HG02642 (cell line): ENCODE measurements at regions not wholly inside any gene's neighbourhood (a gene's known extent, or its start where the extent isn't known, plus 50 kb on each side); places are given as distances from the start of the nearest gene placed in this dataset.
"Not testable (repeated sequence)": the region's sequence is repeated elsewhere in the genome, so short reads cannot be mapped to it uniquely, and the experiment has no call there.

Experiments used
- ATAC-seq: cut with Tn5 transposase; IDR thresholded peaks from one replicate; pipeline ENCODE4 v1.9.1; 2021; ENCODE audit warnings: mild to moderate bottlenecking; ENCODE audit not compliant: unreplicated experiment, poor library complexity

DNA sequence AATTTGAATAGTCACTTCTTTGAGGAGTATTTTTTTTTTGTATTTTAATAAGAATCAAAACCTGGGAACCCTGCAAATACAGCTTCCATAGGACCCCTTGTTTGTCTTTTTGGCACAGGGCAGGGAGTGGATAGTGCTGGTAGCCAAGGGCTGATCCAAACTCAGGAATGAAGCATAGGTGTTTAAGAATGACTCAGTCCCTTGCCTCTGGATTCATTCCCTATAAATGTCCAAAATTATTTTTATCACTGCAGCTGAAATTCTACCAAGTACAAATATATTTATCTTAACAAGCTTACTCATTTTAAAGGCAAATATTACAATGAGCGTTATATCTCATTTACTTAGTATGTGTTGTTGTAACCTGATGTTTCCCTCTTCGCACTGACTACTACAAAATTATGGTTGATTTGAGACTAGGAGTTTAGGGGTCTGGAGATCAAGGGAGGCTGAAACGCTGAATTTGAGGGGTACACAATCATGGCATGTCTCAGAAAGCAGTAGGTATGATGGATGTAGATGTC, 278.6 kb upstream of the LYPLAL1 start:
- ATAC-seq: no peak

DNA sequence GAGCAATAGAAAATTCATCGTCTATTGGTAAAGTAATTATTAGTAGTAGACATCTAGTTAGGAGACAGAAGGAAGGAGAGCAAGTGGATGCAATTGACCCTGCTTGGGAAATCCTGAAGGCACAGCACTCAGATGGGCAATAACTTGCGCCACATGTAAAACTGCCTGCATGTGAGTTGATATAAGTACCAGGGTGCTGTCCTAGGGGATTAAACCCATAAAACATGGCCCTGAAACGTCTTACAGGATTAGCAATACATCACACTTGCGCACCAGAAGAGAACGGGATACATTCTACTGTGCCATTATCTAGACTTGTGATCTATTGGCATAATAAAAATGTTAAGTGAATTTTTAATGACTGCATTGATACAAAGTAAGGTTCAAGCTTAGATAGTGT, 277.5 kb upstream of the LYPLAL1 start:
- ATAC-seq: no peak

DNA sequence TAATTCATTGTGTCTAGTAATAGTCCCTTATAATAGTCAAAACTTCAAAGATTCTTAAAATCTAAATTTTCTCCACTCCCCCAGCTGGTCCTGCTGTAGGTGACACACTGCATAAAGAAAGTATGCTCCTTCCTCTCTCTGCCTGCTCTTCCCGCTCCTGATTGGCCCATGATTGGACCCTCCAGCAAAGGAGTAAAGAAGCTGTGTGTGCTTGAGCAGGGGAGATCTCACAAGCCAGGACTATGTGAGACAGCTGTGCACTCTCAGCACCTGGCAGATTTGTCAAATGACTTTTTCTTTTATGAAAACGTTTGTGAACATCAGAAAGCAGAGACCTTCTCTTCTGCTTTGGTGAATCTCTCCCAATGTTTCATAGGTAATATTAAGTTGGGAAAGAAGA, 274.8 kb upstream of the LYPLAL1 start:
- no peak for ATAC-seq

DNA sequence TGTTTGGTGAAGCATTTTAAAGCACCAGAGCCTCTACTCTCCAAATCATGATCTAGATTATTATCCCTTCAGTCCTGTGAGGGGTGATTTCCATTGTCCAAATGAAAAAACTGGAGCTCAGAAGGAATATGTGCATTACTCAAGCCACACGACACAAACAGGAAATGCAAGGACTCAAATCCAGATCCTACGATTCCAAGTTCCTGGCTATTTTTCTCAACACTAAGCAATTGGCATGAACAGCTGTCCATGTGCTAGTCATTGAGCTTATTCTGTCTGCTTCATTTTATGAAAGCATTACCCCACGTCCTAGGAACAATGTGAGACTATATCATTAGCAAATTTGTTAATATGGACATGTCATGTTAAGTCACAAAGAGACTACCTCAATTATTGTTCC, 273.1 kb upstream of the LYPLAL1 start:
- no peak for ATAC-seq

DNA sequence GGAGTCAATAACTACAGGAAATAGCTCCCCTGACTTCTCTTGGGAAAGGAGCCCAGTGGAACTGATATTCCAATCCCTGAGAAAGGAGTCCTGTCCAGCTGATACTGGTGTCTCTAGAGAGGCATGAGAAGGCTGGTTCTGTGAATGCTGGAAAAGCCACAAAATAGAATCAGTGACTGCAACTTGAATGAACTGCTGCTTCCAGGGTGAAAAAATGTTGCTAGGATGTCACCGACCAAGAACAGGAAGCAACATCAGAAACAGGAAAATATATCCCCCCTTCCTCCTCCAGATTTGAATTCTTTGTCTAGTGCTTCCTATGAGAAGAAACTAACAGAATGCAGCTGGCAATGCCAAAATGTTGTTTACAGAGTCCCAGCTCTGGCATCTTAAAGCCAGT, 269.3 kb upstream of the LYPLAL1 start:
- no peak for ATAC-seq

DNA sequence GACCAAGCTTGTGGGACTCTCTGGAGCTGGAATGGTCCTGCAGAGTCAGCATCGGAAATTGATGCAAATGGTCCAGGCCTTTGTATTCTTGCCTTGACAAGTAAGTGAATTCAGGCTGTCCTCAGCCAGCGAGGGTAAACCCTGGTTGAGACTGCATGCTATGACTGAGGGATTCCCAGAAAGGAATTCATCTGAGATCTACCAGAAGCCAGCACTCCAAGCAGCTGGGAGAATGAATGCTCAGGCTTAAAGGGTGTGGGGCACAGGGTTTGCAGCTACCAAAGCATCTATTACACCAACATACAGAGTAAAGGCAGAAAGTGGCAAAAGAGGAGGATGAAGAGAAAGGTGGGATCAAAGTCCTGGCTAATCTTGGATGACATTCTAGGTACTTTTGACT, 257.0 kb upstream of the LYPLAL1 start:
- ATAC-seq: no peak

DNA sequence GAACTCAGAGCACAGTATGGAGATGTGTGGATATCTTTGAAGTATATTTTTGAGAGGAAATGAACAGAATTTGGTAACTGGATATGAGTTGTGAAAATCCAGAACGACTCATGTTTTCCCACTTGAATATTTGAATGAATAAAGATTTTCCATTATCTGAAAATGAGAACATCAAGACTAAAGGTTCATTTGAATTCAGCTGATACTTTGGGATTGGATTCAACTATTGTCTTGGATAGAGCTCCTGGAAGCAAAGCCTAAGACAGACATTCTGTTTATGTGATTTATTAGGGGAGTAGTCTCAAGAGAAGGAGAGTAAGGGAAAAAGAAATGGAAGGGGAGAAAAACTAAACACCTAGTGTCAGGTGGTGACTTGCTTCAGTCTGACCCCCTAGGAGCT, 256.0 kb upstream of the LYPLAL1 start:
- no peak for ATAC-seq

DNA sequence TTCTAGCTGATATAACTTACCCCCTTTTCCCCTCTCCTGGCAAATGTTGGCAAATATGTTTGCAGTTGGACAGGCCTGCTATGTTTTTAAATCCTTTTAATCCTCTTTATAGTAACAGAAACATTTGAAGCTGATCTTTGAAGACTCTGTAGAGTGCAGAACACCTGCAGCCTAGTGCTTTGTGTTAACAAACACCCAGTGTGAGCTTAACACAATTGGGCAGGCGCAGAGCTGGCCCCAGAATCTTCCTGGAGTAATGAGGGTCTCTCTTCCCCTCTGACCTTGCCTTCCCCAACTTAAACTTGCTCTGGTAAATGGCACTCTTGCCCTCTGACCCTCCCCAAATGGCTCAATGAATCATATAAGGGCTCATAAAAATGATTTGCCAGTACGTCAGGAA, 247.9 kb upstream of the LYPLAL1 start:
- no peak for ATAC-seq

DNA sequence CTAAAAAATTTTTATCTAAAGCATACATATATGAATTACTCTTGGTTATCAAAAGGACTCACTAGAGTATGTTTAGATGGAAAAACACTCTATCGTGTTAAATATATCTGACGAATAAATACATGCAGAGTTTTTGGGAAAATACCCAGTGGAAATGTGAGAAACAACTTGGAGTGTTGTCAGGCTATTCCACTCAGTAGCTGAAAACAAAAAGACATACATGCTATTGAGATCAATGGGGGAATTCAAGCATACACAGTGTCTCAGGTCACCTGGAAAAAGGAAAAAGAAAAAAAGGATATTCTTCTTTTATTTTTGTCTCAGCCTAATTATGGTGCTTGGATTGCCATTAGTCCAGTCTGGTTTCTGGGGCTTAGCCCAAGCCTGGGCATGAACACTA, 247.0 kb upstream of the LYPLAL1 start:
- no peak for ATAC-seq

DNA sequence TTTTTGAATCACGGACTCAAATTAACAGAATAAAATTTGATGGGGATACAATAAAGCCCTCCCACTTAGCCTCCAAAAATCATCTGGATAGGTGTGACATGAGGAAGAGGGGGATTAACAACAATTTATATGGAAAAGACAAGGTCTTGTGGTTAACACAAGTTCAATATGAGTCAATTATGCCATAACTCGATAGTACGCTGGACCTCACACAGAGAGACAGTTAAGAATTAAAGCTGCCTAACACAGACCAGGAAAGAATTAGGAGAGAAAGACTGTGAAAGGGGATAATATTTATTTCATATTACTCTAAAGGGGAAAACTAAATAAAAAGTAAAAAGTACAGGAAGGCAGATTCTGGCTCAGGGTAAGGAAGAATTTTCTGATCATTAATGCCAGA, 243.7 kb upstream of the LYPLAL1 start:
- no peak for ATAC-seq

DNA sequence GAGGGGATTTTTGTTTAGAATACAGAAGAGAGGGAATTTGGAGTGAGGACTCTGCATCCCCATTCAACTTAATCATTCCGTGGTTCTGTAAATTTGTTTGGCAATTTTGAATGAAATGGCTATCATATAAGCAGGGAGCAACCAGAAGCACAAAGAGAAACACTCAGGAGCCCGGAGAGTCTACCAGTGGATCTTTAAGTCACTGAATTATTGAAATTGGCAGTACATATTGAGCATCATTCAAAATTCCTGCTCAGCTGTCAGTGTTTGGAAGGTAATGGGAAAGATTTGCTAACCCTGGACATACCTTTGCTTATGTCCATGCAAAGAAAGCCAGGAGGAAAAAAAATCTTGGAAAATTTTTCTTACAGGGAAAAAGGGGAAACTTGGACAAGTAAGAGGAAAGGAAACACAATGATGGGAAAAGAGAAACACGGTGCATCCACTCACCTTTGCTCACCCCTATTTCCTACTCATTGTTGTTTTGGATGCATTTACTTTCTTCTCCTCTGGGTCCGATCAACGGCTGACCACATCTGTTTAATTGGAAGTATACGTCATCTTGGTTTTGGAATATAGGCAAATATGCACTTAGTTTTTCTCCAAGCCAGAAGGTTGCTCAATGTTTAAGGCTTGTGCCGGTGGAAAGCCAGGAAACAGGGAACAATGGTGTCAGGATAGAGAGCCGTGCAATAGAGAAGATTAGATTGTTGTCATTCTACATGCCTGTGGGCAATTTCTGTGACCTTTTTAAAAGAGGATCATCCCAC, 243.0 kb upstream of the LYPLAL1 start:
- ATAC-seq: no peak

DNA sequence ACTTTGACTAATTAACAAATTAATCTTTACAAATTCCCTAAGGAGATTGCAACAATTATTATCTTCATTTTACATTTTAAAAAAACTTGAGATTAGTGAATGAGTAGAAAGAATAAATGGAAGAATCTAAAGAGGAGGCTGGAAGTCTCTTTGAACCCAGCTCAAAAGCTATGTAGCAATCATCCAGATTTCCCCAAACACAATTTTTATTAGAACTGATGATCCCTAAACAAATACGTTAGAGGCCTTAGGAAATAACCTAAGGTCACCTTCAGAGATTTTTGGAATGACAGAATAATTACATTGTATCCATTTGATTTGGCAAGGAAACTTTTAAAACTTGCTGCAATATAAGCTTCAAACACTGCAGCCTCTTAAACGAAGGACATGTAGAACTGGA, 242.4 kb upstream of the LYPLAL1 start:
- no peak for ATAC-seq

DNA sequence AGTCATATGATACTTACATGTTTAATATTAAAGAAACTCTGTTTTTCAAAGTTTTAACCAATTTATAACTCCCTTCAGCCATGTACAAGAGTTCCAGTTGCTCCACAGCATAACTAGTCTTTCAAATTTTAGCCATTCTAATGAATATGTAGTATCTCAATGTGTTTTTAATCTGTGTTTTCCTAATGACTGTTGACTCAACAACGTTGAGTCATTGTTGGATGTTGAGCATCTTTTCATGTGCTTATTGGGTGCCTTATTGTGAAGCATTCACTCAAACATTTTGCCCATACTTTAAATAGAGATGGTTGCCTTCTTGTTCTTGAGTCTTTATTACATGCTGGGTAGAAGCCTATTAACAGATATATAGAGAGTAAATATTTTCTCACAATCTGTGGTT, 240.2 kb upstream of the LYPLAL1 start:
- ATAC-seq: no peak

DNA sequence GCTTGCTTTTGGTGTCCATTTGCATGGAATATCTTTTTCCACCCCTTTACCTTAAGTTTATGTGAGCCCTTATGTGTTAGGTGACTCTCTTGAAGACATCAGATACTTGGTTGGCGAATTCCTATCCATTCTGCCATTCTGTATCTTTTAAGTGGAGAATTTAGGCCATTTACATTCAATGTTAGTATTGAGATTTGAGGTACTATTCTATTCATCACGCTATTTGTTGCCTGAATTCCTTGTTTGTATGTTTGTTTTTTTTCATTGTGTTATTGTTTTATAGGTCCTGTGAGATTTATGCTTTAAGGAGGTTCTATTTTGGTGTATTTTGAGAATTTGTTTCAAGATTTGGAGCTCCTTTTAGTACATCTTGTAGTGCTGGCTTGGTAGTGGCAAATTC, 238.3 kb upstream of the LYPLAL1 start:
- not testable (repeated sequence) for ATAC-seq

DNA sequence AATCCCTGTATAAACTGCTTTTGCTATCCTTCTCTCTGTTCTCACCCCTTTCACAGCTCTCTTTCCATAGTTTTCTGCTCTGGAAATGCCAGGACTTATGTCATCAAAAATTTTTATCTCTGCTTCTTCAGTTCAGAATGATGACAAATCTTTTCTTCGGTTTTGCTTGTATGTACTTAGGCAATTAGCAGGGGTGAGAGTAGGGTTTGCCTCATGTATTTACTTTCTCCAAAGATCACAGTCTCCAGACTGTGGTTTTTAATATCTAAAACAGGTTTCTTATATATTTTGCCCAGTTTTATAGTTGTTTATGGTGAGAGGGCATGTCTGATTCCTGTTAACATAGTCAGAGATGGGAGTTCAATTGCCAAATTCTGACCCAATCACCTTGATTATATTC, 235.4 kb upstream of the LYPLAL1 start:
- no peak for ATAC-seq

DNA sequence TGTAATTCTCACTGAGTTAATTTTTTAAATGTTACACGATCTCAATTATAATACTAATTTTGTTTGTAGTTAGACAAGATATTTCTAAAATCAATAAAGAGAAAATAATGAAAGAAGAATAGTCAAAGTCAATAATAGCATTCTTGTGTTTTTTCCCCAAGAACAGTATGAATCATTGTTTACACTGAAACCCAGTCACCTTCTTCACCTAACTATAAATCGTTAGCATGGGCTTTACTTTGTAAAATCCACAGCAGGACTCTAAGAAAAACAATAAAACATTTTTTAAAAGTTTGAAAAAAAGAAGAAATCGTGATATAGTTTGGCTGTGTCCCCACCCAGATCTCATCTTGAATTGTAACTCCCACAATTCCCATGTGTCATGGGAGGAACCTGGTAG, 234.6 kb upstream of the LYPLAL1 start:
- no peak for ATAC-seq

DNA sequence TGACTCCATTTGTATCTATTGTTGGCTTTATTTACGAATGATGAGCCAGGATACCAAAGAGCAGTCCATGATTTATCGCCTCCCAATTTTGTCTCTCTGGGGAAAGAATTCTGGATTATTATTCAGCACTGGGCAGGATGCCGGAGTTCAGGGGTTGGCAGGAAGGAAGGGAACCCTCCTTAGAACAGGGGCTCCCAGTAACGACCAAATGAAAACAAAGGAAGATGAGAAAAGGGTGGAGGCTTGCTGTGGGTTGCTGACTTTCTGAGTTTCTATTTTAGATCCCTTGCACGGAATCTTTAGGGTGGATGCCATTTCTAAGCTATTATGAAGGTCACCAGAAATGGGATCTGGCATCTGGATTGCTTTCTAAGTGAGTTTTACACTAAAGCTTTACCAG, 231.2 kb upstream of the LYPLAL1 start:
- no peak for ATAC-seq

DNA sequence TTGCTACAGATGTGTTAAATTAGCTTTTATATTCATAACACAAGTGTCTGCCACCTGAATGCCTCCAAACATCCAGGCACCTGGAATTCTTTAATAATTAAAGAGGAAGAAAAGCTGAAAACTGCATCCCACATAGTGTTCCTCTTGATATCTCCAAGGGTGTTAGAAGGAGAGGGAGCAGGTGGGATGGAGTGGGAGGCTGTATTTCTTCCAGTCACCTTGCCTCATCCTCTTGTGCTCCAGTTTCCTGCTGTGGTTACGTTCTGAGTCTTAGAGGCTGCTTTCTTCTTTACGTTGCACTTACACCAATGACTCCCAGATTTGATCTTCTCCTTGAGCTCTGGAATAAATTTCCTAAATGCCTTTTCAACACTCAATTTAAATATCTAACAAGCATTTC, 230.3 kb upstream of the LYPLAL1 start:
- ATAC-seq: no peak

DNA sequence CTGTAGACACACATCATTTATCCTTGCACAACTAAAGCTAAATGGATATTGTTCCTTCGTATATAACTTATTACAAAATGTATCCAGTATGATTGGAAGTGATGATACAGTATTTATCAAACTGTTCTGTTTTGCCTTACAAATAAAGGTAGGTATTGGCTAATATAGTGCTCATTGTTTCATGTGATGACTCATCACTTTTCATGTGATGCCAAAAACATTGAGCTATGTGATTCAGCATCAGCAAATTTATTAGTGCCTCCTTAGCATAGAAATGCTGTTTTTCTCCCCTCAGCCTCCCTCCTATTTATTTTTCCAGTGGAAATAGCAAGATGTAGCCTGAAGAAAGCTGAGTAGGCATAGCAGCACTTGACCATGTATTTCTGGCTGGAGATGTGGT, 228.6 kb upstream of the LYPLAL1 start:
- ATAC-seq: no peak

DNA sequence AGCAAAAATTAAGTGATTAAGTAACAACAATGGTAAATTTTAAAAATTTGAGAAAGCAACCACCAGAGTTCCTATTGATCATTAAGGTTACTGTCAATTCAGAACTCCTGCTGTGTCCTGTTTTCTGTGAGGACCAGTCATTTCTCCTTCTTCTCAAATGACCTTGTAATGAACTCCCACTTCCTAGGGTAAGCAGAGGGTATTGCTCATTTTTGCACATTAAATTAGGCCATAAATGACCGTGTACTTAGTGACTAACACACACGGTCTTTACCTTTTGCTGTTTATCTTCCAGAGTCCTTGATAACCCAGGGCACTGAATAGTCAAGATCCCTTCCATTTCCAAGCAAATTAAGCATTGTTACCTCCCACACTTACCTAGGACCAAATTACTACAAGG, 227.5 kb upstream of the LYPLAL1 start:
- no peak for ATAC-seq

DNA sequence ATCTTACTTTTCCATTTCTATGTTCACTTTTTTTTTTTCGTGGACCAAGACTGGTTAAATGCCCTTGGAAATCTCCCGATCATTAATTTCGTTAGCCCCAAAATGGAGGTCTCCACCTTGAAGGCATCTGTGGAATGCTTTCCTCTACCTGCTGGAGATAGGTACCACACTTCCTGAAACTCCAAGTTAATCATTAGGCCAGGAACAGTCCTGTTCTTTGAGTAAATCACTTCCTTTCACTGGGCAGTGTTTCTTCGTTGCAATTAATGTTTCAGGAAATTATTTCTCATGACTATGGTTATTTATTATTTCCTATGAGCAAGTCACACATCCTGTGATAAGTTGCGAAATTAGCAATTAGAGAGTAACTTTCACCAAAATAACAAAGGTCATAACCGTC, 225.2 kb upstream of the LYPLAL1 start:
- ATAC-seq: no peak

DNA sequence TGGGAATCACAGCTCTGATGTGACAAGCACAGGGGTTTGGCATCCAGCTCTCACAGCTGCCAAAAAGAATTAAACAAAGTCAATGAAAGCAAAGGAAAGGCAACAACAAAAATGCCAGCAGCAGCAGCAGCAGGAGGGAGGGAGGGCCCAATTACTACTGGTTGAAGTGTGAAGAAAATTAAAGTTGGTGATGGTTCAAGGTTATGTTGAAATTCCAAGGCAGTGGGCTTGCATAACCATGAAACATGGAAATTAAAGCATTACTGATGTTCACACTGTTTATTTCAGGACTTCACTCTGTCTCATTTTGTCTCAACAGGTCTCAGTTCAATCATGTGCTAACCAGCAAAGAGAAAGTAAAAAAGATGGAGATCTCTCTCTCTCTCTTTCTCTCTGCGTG, 220.3 kb upstream of the LYPLAL1 start:
- ATAC-seq: no peak

DNA sequence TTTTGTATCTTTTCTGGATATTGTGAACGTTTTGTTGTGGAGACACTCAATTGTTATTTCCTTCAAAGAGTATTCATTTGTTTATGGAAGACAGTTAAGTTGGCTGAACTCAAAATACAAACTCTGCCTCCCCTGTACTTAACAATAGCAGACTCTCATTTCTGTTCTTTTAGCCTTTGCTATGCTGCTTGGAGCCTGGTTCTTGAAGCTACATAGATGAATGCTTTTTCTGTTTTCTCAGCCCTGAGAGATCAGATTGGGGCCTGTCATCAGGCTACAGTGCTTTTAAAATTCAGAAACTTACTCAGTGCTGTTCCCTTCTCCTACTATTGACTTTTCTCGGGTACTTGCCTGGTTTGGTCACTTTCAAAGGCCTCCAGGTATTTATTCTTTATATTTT, 215.7 kb upstream of the LYPLAL1 start:
- no peak for ATAC-seq
